ENCODE measurements at regions not wholly inside any gene's neighbourhood (a gene's known extent, or its start where the extent isn't known, plus 50 kb on each side); places are given as distances from the start of the nearest gene placed in this dataset.
"Not testable (repeated sequence)": the region's sequence is repeated elsewhere in the genome, so short reads cannot be mapped to it uniquely, and the experiment has no call there.

DNA sequence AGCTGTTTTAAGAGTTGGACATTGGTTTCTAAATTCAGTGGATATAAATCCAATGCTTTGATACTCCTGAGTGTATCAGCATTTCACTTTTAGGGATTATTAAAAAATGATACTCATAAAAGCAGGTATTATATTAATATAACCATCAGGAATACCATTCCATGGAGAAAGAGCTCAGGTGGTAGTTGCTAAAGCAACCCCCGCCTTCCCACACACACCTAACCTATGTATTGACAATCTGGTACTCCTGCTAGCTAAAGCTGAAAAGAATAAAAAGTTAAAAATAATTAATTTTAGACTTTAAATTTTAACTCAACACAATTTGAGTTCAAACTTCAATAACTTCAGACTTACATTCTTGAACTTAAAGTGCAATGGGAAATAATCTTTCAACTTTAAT, 717.1 kb upstream of the HS3ST1 start:
- no peak for DNase-seq

GRCh38 chr4:12145106-12145505, 716.4 kb upstream of the HS3ST1 start:
- DNase-seq = no peak

DNA sequence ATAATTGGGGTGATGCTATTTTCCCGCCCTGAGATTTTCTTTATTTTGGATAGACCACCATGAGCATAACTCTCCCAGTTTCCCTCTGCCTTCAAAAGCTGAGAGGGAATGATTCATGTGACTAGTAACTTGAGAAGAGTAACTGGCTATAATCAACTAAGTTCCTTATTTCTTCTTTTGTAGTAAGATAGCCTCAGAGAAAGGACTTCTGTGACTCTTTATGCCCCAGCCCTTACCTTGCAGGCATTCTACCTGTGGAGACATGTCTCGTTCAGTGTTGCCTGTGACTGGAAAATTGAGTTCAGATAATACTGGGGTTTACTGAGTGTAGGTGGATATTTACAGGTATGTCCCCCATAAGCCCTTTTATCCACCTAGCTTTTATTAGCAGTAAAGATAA, 715.4 kb upstream of the HS3ST1 start:
- no peak for DNase-seq

GRCh38 chr4:12140864-12141263, 712.2 kb upstream of the HS3ST1 start:
- no peak for DNase-seq

DNA sequence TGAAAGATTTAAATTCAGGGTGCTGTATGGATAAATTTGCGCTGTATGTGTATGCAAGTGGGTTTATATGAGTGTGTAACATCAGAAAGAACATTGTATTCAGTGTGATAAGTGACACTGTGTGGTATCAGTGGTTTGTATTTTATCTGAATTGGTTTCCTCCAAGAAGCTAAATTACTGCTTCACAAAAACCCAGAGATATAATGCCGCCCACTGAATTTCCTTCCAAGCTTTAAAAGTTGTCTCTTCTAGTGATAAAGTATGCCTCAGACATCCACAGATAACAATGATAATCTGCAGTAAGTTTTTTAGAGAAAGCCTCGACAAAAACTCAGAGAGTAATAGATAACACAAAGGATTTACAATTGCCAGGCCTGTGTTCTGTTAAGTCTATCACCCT, 710.6 kb upstream of the HS3ST1 start:
- DNase-seq = no peak

- DNase-seq = peak; percentile 74 to 86
Measured at GRCh38 chr4:12138488-12138887, 709.8 kb upstream of the HS3ST1 start.

- DNase-seq = peak in 1 of 2 experiments; percentile 47
Measured at GRCh38 chr4:12137575-12137974, 708.9 kb upstream of the HS3ST1 start.

DNA sequence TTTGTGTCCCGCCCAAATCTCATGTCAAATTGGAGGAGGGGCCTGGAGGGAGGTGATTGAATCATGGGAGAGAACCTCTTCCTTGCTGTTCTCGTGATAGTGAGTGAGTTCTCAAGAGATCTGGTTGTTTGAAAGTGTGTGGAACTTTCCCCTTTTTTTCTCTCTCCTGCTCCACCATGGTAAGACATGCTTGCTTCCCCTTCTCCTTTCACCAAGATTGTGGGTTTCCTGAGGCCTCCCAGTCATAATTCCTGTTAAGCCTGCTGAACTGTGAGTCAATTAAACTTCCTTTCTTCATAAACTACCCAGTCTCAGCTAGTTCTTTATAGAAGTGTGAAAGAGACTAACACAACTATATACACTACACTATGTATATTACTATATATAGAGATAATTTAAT, 697.8 kb upstream of the HS3ST1 start:
- DNase-seq = no peak

- DNase-seq = no peak
Measured at GRCh38 chr4:12124138-12124537, 695.4 kb upstream of the HS3ST1 start.

- no peak for DNase-seq
Measured at GRCh38 chr4:12123707-12124106, 695.0 kb upstream of the HS3ST1 start.

DNA sequence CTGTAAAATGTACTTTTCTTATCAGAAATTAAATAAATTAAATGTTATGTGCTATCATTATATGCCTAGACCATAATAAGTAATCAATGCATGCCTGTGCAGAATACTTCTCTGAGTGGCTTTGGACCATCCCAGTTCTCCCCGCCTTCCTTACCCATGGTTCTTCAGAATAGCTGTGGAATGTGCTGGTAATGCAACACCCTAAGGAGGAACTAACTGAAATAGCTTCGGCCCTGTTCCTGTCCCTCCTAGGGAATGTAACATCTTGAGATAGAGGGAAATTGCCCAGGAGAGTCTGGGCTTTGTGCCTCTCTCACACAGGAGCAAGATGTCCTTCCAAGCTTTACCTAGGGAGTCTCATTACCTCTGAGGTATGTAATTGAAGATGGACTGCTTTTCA, 693.6 kb upstream of the HS3ST1 start:
- no peak for DNase-seq

- DNase-seq = no peak
Measured at GRCh38 chr4:12120968-12121367, 692.3 kb upstream of the HS3ST1 start.

DNA sequence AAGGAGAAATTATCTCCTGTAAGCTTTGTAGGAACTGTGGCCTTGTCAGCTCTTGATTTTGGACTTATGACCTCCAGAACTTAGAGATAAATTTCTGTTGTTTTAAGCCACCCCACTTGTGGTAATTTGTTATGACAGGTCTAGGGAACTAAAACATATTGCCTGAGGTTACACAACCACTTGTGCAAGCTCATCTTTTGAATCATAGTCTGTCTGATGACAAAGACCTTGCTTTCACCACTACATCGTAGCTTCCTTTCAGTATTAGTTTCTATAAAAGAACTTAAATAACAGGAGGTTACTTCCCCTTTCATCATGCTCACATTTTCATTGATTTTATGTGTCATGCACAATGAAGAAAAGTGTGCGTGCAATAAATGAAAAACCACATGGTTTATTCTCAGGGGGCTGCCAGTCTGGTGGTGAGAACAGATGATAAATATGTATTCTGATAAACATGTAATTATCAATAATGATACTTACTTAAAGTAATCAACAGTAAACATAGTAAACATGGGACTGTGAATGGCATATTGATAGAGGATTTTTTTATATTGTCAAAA, 690.0 kb upstream of the HS3ST1 start:
- DNase-seq = no peak

- DNase-seq = no peak
Measured at GRCh38 chr4:12116009-12116552, 687.4 kb upstream of the HS3ST1 start.

DNA sequence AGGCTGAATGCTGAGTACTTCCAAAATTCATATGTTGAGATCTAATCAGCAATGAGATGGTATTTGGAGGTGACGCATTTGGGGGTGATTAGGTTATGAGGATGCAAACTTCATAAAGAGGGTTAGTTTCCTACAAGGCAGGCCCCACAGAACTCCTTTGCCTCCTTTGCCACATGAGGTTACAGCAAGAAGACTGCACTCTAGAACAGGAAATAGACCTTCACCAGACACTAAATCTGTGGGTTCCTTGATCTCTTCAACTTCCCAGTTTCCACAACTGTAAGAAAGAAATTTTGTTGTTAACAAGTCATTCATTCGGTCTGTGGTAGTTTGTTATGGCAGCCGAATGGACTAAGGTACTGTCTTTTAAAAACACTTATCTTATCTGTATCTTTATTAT, 681.9 kb upstream of the HS3ST1 start:
- DNase-seq = no peak

GRCh38 chr4:12109056-12109455, 680.4 kb upstream of the HS3ST1 start:
- not testable (repeated sequence) for DNase-seq

- DNase-seq = no peak
Measured at GRCh38 chr4:12105519-12105918, 676.8 kb upstream of the HS3ST1 start.

GRCh38 chr4:12089920-12090319, 661.2 kb upstream of the HS3ST1 start:
- not testable (repeated sequence) for DNase-seq

- DNase-seq = no peak
Measured at GRCh38 chr4:12084690-12085089, 656.0 kb upstream of the HS3ST1 start.

- DNase-seq = no peak
Measured at GRCh38 chr4:12071316-12071715, 642.6 kb upstream of the HS3ST1 start.

DNA sequence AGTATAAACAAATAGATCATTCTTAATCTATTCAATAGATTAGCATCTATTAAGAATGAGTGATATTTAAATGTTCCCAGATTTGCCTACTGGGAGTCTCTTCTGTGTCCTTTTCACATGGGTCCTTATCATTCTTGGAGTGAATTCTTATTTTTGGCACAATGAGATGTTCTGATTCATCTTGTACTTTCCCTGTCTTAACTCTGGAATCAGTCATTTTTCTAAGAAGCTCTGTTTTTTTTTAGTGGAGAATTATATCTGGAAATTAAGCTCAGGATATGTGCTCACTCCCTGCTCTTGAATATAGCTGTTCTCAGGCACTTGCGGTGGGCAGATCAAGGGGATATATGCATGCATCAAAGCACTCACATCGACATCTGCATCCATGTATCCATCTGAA, 625.3 kb upstream of the HS3ST1 start:
- no peak for DNase-seq

- no peak for DNase-seq
Measured at GRCh38 chr4:12053556-12053955, 624.9 kb upstream of the HS3ST1 start.

GRCh38 chr4:12050357-12050756, 621.7 kb upstream of the HS3ST1 start:
- DNase-seq = no peak

GRCh38 chr4:12042818-12043217, 614.1 kb upstream of the HS3ST1 start:
- no peak for DNase-seq

- DNase-seq = peak; percentile 15 to 43
Measured at GRCh38 chr4:12041828-12042227, 613.1 kb upstream of the HS3ST1 start.

Measured in NCI-H526 (cell line).